Endothelial cell (in vitro differentiated cells): ENCODE measurements at regions not wholly inside any gene's neighbourhood (a gene's known extent, or its start where the extent isn't known, plus 50 kb on each side); places are given as distances from the start of the nearest gene placed in this dataset.

ENCODE experiments used
- DNase-seq: peaks from one replicate; pipeline ENCODE4 v3.0.0; 2021; ENCODE audit warnings: low spot score
- H3K27ac Mint-ChIP-seq: one replicate; pipeline ENCODE4 v1.8.0; 2021; ENCODE audit warnings: mixed read lengths, inconsistent platforms; ENCODE audit not compliant: unreplicated experiment
- H3K27me3 Mint-ChIP-seq: one replicate; pipeline ENCODE4 v1.8.0; 2021; ENCODE audit warnings: mild to moderate bottlenecking, moderate library complexity, mixed read lengths, inconsistent platforms; ENCODE audit not compliant: unreplicated experiment
- H3K36me3 Mint-ChIP-seq: one replicate; pipeline ENCODE4 v1.8.0; 2021; ENCODE audit warnings: mild to moderate bottlenecking, low read depth, mixed read lengths, inconsistent platforms; ENCODE audit not compliant: unreplicated experiment
- H3K4me1 Mint-ChIP-seq: one replicate; pipeline ENCODE4 v1.8.0; 2021; ENCODE audit warnings: mild to moderate bottlenecking, mixed read lengths, inconsistent platforms; ENCODE audit not compliant: unreplicated experiment
- H3K4me3 Mint-ChIP-seq: one replicate; pipeline ENCODE4 v1.8.0; 2021; ENCODE audit warnings: mild to moderate bottlenecking, mixed read lengths, inconsistent platforms; ENCODE audit not compliant: unreplicated experiment
- H3K9me3 Mint-ChIP-seq: one replicate; pipeline ENCODE4 v1.8.0; 2021; ENCODE audit warnings: mixed read lengths, inconsistent platforms; ENCODE audit not compliant: unreplicated experiment
- TF ChIP-seq, protein P1 (sequence below): fragments of 200-600 bp; sonication (generic); IDR thresholded peaks from one replicate; pipeline ENCODE4 v1.5.0; 2021; ENCODE audit warnings: antibody characterized with exemption; ENCODE audit not compliant: unreplicated experiment

DNA sequence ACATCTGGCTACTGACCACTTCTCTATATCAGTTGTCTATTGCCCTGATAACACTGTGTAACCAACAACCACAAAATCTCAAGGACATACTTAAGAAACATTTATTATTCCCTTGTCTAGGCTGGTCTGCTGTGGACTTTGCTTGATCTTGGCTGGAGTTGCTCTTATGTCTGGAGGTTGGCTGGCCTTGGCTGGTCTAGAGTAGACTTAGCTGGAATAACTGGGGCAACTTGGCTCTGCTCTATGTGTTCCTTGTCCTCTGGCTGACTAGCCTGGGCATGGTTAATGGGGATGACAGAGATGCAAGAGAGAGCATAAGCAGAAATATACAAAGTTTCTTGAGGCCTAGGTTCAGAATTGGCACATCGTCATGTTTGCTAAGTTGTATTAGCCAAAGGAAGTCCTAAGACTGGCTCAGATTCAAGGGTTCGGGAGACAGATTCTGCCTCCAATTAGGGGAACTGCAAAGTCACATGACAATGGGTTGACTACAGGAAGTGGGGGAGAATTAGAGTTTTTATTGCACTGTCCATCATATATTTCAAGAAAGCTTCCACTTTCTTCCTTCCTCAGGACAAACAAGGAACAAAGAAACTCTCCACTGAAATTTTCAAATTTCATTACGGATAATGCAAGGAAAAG lies 61.4 kb upstream of the HMCN1 start:
- peak overlapping the region; percentile 1 for H3K27ac Mint-ChIP-seq
- H3K4me3 Mint-ChIP-seq: no peak overlapping the region
- no peaks in the 10 kb centered on the region for H3K36me3 Mint-ChIP-seq
- peaks cover 33% of the 10 kb centered on the region for H3K4me1 Mint-ChIP-seq
- H3K27me3 Mint-ChIP-seq: no peaks in the 10 kb centered on the region
- DNase-seq: no peak
- TF ChIP-seq, protein P1, sequence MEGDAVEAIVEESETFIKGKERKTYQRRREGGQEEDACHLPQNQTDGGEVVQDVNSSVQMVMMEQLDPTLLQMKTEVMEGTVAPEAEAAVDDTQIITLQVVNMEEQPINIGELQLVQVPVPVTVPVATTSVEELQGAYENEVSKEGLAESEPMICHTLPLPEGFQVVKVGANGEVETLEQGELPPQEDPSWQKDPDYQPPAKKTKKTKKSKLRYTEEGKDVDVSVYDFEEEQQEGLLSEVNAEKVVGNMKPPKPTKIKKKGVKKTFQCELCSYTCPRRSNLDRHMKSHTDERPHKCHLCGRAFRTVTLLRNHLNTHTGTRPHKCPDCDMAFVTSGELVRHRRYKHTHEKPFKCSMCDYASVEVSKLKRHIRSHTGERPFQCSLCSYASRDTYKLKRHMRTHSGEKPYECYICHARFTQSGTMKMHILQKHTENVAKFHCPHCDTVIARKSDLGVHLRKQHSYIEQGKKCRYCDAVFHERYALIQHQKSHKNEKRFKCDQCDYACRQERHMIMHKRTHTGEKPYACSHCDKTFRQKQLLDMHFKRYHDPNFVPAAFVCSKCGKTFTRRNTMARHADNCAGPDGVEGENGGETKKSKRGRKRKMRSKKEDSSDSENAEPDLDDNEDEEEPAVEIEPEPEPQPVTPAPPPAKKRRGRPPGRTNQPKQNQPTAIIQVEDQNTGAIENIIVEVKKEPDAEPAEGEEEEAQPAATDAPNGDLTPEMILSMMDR: no peak
- no peaks in the 10 kb centered on the region for H3K9me3 Mint-ChIP-seq

DNA sequence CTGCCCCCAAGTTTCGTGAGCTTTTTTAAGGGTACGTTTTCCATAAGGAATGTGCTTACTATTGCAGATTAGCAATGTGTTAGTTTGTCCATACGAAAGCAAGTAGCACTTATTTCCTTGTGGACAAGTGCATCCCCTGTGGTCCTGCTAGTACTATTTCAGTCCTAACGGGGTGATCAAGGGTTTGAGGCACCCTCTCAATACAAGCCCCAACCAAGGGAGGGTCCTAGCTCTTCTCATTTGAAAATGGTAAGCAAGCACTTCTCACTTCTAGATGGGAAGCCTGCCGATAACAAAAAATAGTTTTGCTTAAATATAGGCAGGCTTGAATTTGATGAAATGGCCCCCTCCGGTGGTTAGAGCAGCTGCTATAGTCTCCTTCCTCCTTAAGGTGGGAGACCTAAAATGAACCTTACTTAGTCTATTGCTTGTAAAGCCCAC lies 64.0 kb upstream of the HMCN1 start:
- TF ChIP-seq, protein P1: peak; percentile 40
- Mint-ChIP-seq H3K36me3 (no peaks in the 10 kb centered on the region), H3K9me3 (no peaks in the 10 kb centered on the region), H3K27ac (no peak overlapping the region), H3K4me3 (no peak overlapping the region), H3K4me1 (peaks cover 23% of the 10 kb centered on the region), H3K27me3 (no peaks in the 10 kb centered on the region)
- DNase-seq: peak; percentile 49

DNA sequence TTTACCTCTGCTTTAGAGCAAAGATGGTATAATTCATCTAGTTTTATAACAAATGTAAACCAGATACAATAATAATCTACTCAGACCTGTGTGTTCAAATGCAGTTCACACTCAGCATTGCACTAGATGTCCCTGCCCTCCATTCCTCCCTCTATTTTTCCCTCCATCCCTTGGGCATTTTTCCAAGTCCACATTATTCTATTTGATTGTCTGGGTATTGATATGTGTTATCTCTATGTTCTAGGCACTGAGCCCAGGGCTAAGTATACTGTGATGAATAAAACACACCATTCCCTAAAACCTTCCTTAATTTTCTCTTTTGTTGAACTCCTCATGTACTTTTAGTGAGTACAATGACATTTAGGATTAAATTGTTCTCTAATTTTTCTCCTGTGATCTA lies 66.2 kb upstream of the HMCN1 start:
- Mint-ChIP-seq H3K27me3 (no peaks in the 10 kb centered on the region), H3K4me1 (peaks cover 5% of the 10 kb centered on the region), H3K36me3 (no peaks in the 10 kb centered on the region), H3K9me3 (no peaks in the 10 kb centered on the region), H3K27ac (no peak overlapping the region), H3K4me3 (no peak overlapping the region)
- TF ChIP-seq, protein P1: no peak
- no peak for DNase-seq

DNA sequence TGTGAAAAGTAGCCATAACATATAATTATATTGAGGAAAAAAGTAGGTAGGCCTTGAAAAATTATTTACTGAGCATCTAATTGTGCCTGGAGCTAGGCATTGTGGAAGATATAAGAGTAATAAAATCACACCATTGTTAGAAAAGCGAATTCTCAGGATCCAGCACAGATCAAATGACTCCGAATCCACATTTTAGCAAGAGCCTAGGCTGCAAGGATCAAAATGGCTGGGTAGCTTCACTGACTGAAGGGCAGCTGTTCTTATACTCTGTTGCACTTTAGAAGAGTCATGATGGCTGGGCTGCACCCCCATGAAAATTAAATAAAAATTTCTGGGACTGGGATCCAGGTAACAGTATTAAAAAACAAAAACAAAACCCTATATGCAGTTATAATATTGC lies 67.6 kb upstream of the HMCN1 start:
- no peak overlapping the region for H3K27ac Mint-ChIP-seq
- H3K9me3 Mint-ChIP-seq: no peaks in the 10 kb centered on the region
- no peak for DNase-seq
- H3K36me3 Mint-ChIP-seq: no peaks in the 10 kb centered on the region
- H3K4me1 Mint-ChIP-seq: no peaks in the 10 kb centered on the region
- H3K27me3 Mint-ChIP-seq: no peaks in the 10 kb centered on the region
- TF ChIP-seq, protein P1: no peak
- no peak overlapping the region for H3K4me3 Mint-ChIP-seq

DNA sequence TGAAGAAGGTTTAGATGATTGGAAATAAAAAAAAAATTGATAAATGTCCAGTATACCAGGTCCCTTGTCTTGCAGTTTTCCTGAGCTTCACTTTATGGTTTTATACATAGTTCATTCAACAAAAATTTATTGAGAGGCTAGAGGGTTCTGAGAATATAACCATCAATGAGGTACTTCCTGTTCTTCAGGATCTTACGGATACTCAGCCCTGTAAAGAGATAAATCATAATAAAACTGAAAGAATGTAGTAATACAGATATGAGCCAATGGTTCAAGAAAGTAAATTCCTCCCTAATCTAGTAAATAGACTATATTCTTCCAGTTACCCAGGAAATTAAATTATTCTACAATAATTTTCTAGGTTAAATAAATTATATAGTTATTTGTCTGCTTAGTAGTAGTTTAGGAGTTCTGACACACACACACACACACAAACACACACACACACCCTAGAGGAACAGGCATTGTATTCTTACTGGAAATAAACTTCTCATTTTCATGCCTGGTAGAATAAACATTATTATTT lies 70.4 kb upstream of the HMCN1 start:
- no peak overlapping the region for H3K4me3 Mint-ChIP-seq
- H3K27ac Mint-ChIP-seq: no peak overlapping the region
- TF ChIP-seq, protein P1: no peak
- H3K27me3 Mint-ChIP-seq: no peaks in the 10 kb centered on the region
- no peaks in the 10 kb centered on the region for H3K36me3 Mint-ChIP-seq
- DNase-seq: no peak
- H3K9me3 Mint-ChIP-seq: no peaks in the 10 kb centered on the region
- H3K4me1 Mint-ChIP-seq: no peaks in the 10 kb centered on the region
